Thoracic aorta (tissue), 2 donors: ENCODE measurements at regions not wholly inside any gene's neighbourhood (a gene's known extent, or its start where the extent isn't known, plus 50 kb on each side); places are given as distances from the start of the nearest gene placed in this dataset.
"Not testable (repeated sequence)": the region's sequence is repeated elsewhere in the genome, so short reads cannot be mapped to it uniquely, and the experiment has no call there.

Source experiments
- ATAC-seq: fragments of 150-250 bp; one replicate; pipeline ENCODE4 v1.8.0; 2017; ENCODE audit warnings: low read depth; ENCODE audit not compliant: insufficient number of reproducible peaks, low FRiP score
- DNase-seq: peaks from one replicate; pipeline ENCODE4 v3.0.0-alpha.2; 2020; ENCODE audit warnings: low spot score
- H3K27ac ChIP-seq, 2 donors: fragments of 200-600 bp; sonication (generic); 1 replicate in 1 of 2; 2 replicates in 1 of 2; pipeline ENCODE4 v1.5.1; 2016; ENCODE audit warnings: mild to moderate bottlenecking in 2 of 2, moderate library complexity in 2 of 2
- H3K27me3 ChIP-seq: fragments of 200-600 bp; sonication (generic); replicated peaks from 2 replicates; pipeline ENCODE4 v1.6.0; 2016; ENCODE audit warnings: mild to moderate bottlenecking; ENCODE audit not compliant: insufficient read depth
- H3K36me3 ChIP-seq: fragments of 200-600 bp; sonication (generic); one replicate; pipeline ENCODE4 v1.5.1; 2016
- H3K4me1 ChIP-seq, 2 donors: fragments of 200-600 bp; sonication (generic); 1 replicate in 1 of 2; 2 replicates in 1 of 2; pipeline versions ENCODE4 v1.5.1 to v1.6.0; 2016; ENCODE audit warnings: low read depth in 2 of 2, mild to moderate bottlenecking in 1 of 2; ENCODE audit not compliant: control insufficient read depth in 1 of 2
- H3K4me3 ChIP-seq: fragments of 200-600 bp; sonication (generic); 2 replicates; pipeline ENCODE4 v1.5.1; 2016; ENCODE audit warnings: mild to moderate bottlenecking
- H3K9me3 ChIP-seq: fragments of 200-600 bp; sonication (generic); 2 replicates; pipeline ENCODE4 v1.5.1; 2016
- CTCF ChIP-seq: fragments of 200-600 bp; sonication (generic); IDR thresholded peaks from one replicate; pipeline ENCODE4 v1.5.1; 2019; ENCODE audit warnings: antibody characterized with exemption

DNA sequence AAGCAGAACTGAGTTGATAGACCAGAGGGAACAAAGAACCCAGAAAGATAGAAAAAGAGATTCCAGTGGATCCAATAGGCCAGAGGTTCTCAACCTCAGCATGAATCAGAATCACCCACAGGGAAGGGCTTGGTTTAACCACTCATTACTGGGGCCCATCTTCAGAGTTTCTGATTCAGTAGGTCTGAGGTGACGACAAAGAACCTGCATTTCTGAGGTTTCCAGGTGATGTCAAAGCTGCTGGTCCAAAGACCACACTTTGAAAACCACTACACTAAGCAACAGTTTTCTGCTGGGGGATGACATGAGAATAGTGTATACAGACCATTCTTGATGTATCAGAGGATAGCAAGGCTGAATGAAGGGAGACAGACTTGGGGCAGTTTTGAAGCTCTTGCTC is 81.5 kb upstream of the FOXN2 start:
- DNase-seq (no peak), ATAC-seq (no peak)
- Histone ChIP-seq H3K4me1 (no peaks in the 10 kb centered on the region), H3K36me3 (no peaks in the 10 kb centered on the region), H3K27ac (no peak overlapping the region), H3K4me3 (no peak overlapping the region), H3K9me3 (no peaks in the 10 kb centered on the region), H3K27me3 (no peaks in the 10 kb centered on the region)
- no peak for TF ChIP-seq CTCF

DNA sequence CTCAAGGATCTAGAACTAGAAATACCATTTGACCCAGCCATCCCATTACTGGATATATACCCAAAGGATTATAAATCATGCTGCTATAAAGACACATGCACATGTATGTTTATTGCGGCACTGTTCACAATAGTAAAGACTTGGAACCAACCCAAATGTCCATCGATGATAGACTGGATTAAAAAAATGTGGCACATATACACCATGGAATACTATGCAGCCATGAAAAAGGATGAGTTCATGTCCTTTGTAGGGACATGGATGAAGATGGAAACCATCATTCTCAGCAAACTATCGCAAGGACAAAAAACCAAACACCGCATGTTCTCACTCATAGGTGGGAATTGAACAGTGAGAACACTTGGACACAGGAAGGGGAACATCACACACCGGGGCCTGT is 80.7 kb upstream of the FOXN2 start:
- not testable (repeated sequence) for H3K4me3 ChIP-seq, H3K4me1 ChIP-seq, ATAC-seq, H3K27me3 ChIP-seq, H3K36me3 ChIP-seq, H3K9me3 ChIP-seq, DNase-seq, H3K27ac ChIP-seq

DNA sequence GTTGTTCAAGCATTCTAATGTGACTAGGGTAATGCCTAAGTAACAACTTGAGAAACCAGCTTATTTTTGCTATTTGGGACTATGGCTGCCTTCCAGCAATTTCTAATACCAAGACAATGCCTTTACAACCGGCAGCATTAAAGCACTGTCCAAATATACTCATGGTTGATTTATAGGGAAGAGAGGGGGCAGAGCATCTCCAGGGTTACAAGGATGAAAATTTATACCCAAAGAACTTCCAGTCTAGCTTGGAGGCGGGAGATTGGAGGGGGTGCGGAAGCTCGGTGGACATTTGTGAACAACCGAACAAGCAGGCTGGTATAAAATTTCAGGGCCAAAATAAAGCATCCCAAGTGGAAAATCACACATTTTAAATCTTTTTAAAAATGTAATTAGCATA is 79.4 kb upstream of the FOXN2 start:
- DNase-seq (no peak), ATAC-seq (no peak)
- H3K36me3 ChIP-seq: no peaks in the 10 kb centered on the region
- no peaks in the 10 kb centered on the region for H3K9me3 ChIP-seq
- H3K27ac ChIP-seq: no peak overlapping the region
- H3K27me3 ChIP-seq: no peaks in the 10 kb centered on the region
- TF ChIP-seq CTCF: no peak
- no peaks in the 10 kb centered on the region for H3K4me1 ChIP-seq
- no peak overlapping the region for H3K4me3 ChIP-seq

DNA sequence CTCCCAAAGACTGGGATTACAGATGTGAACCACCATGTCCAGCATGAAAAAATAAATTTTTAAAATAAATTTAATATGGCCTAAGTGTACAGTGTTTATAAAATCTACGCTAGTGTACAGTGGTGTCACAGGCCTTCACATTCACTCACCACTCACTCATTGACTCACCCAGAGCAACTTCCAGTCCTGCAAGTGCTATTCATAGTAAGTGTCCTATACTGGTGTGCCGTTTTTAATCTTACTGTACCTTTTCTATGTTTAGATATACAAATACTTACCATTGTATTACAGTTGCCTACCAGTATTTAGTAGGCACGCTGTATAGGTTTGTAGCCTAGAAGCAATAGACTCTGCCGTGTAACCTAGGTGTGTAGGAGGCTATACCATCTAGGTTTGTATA is 76.1 kb upstream of the FOXN2 start:
- TF ChIP-seq CTCF: no peak
- Histone ChIP-seq H3K4me1 (no peaks in the 10 kb centered on the region), H3K4me3 (no peak overlapping the region), H3K36me3 (no peaks in the 10 kb centered on the region), H3K9me3 (no peaks in the 10 kb centered on the region), H3K27ac (no peak overlapping the region), H3K27me3 (no peaks in the 10 kb centered on the region)
- ATAC-seq (no peak), DNase-seq (no peak)

- no peaks in the 10 kb centered on the region for H3K36me3 ChIP-seq
- H3K9me3 ChIP-seq: no peaks in the 10 kb centered on the region
- no peaks in the 10 kb centered on the region for H3K4me1 ChIP-seq
- ATAC-seq (no peak), DNase-seq (no peak)
- H3K27me3 ChIP-seq: no peaks in the 10 kb centered on the region
- no peak overlapping the region for H3K4me3 ChIP-seq
- no peak for TF ChIP-seq CTCF
- H3K27ac ChIP-seq: no peak overlapping the region
Measured at GRCh38 chr2:48240912-48241311, 73.6 kb upstream of the FOXN2 start.

GRCh38 chr2:48247206-48247605 is 67.3 kb upstream of the FOXN2 start:
- Histone ChIP-seq H3K4me3 (no peak overlapping the region), H3K27ac (no peak overlapping the region), H3K4me1 (peaks cover 24 to 30% of the 10 kb centered on the region in 2 donors), H3K27me3 (no peaks in the 10 kb centered on the region), H3K36me3 (no peaks in the 10 kb centered on the region), H3K9me3 (no peaks in the 10 kb centered on the region)
- DNase-seq (no peak), ATAC-seq (no peak)
- no peak for TF ChIP-seq CTCF
